Activated B cell treated with CpG ODN at 0.5 μM for 24 hours (primary cell): ENCODE measurements at regions not wholly inside any gene's neighbourhood (a gene's known extent, or its start where the extent isn't known, plus 50 kb on each side); places are given as distances from the start of the nearest gene placed in this dataset.

ENCODE experiments used
- ATAC-seq: fragments of 200-7000 bp; cut with Tn5 transposase; one replicate; pipeline ENCODE4 v1.10.0; 2021; ENCODE audit warnings: low read depth, mild to moderate bottlenecking, moderate library complexity
- CTCF ChIA-PET: fragments of 350-600 bp; sonication (Branson Sonifier 250); formaldehyde crosslinking; loops from one replicate; lab custom pipeline; 2021; ENCODE audit warnings: antibody characterized with exemption; lab: Charles Lee
- POLR2A ChIA-PET: fragments of 350-600 bp; sonication (Branson Sonifier 250); formaldehyde crosslinking; loops from one replicate; lab custom pipeline; 2021; ENCODE audit warnings: antibody characterized with exemption; lab: Charles Lee
- DNase-seq: peaks from one replicate; pipeline ENCODE4 v3.0.0; 2022
- H3K27ac Mint-ChIP-seq: one replicate; pipeline ENCODE4 v1.8.0; 2020; ENCODE audit warnings: mixed read lengths
- H3K27me3 Mint-ChIP-seq: one replicate; pipeline ENCODE4 v1.8.0; 2021; ENCODE audit warnings: mixed read lengths
- H3K36me3 Mint-ChIP-seq: one replicate; pipeline ENCODE4 v1.8.0; 2021; ENCODE audit warnings: low read depth, mixed read lengths
- H3K4me1 Mint-ChIP-seq: one replicate; pipeline ENCODE4 v1.8.0; 2021; ENCODE audit warnings: mixed read lengths
- H3K4me3 Mint-ChIP-seq: one replicate; pipeline ENCODE4 v1.8.0; 2020; ENCODE audit warnings: mild to moderate bottlenecking, mixed read lengths
- H3K9me3 Mint-ChIP-seq: one replicate; pipeline ENCODE4 v1.8.0; 2020; ENCODE audit warnings: mixed read lengths
- intact Hi-C: fragments of 100-400 bp; cut with micrococcal nuclease; formaldehyde crosslinking; loops from one replicate; pipeline ENCODE4 v1.15.1; 2024
- TF ChIP-seq, protein P1 (sequence below): fragments of 200-600 bp; IDR thresholded peaks from one replicate; pipeline ENCODE4 v1.8.0; 2022; ENCODE audit warnings: antibody characterized with exemption, mild to moderate bottlenecking

DNA sequence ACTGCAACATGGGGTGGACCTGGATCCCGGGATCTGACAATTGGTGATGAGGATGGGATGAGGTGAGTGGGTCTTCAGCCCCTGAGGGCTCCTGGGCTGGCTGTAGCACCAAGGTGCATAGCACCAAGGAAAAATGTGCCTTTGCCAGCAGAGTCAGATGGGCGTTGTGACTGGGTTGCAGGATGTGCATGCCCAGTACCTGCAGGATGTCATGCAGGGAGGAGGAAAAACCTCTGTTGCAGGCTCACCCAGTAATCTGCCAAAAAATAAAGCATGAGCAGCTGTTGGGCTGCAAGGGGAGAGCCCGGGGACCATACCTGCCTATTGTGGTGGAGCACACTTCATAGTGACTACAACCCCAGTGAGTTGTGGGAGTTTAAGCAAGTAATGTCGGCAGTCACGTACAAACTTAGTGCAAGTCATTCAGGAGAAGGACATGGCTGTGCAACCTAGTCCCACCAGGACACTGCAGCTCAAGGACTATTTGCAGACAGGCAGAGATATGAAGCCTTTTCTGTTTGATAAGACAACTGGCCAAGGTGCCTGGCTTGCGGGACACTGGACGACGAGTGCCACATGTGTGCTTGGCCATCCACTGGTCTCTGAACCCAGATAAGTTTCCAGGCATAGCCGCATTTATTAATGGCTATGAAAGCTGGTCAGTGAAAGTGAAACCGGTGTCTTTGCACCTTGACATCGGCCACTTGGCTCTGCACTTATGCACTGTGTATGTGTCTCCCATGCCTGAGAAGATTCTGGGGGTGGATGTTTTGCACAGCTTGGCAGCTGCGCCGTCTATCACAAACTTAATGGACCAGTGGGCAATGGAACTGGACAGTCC lies 499.8 kb downstream of the KCNJ2 start:
- DNase-seq (no peak), ATAC-seq (no peak)
- ChIA-PET POLR2A (no interaction called here), CTCF (no interaction called here)
- no peaks in the 10 kb centered on the region for H3K9me3 Mint-ChIP-seq
- H3K4me1 Mint-ChIP-seq = no peaks in the 10 kb centered on the region
- H3K4me3 Mint-ChIP-seq = no peak overlapping the region
- H3K36me3 Mint-ChIP-seq = no peaks in the 10 kb centered on the region
- no peak overlapping the region for H3K27ac Mint-ChIP-seq
- TF ChIP-seq, protein P1, sequence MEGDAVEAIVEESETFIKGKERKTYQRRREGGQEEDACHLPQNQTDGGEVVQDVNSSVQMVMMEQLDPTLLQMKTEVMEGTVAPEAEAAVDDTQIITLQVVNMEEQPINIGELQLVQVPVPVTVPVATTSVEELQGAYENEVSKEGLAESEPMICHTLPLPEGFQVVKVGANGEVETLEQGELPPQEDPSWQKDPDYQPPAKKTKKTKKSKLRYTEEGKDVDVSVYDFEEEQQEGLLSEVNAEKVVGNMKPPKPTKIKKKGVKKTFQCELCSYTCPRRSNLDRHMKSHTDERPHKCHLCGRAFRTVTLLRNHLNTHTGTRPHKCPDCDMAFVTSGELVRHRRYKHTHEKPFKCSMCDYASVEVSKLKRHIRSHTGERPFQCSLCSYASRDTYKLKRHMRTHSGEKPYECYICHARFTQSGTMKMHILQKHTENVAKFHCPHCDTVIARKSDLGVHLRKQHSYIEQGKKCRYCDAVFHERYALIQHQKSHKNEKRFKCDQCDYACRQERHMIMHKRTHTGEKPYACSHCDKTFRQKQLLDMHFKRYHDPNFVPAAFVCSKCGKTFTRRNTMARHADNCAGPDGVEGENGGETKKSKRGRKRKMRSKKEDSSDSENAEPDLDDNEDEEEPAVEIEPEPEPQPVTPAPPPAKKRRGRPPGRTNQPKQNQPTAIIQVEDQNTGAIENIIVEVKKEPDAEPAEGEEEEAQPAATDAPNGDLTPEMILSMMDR = no peak
- intact Hi-C loops = no loop called here
- no peaks in the 10 kb centered on the region for H3K27me3 Mint-ChIP-seq

DNA sequence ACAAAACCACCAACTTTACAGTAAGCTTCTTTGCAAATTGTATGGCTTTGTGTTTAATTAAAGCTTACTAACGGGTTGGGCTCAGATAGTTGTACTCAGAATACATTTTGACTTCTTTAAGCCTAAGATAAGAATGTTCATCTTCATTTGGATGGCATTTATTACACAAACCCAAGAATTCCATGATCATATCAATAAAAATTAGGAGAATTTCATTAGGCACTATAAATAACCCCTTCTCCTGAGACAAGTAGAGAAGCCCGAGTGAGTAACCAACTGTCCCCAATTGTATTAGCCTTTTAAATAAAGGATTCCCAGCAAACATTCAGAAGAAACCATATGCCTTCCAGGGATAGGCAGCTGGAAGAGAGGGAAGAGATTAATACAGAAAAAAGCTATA lies 504.7 kb downstream of the KCNJ2 start:
- POLR2A ChIA-PET = no interaction called here
- TF ChIP-seq, protein P1 = no peak
- no peak overlapping the region for H3K27ac Mint-ChIP-seq
- H3K4me3 Mint-ChIP-seq = no peak overlapping the region
- H3K27me3 Mint-ChIP-seq = no peaks in the 10 kb centered on the region
- no peaks in the 10 kb centered on the region for H3K36me3 Mint-ChIP-seq
- no peak for ATAC-seq
- CTCF ChIA-PET = interaction anchor here (0.8 kb wide), 1 partner anchor 8 kb away, joined by 3 read pairs; no protein-coding TSS in a partner anchor
- intact Hi-C loops = no loop called here
- H3K4me1 Mint-ChIP-seq = no peaks in the 10 kb centered on the region
- no peaks in the 10 kb centered on the region for H3K9me3 Mint-ChIP-seq
- DNase-seq = no peak

DNA sequence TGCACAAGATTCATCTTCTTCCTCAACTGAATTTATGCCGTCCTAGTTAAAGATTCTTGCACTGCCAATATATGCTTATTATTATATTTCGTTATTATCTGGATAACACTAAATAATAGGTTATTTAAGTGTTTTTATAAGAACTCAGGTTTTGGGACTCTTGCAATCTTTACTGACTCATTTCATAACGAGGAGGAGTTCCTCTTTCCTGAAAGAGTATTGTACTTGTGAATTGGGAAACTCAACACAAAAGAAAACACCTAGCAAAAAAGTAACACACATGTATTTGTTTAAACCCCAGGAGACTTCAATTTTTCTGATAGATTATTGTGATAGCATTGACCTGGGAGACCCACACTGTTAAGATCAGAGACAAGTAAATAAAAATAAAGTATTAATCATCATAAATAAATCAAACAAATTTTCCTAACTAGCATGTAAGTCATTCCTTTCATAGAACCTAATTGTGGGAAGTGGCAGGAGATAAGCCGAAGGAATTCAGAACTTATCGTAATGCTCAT lies 505.8 kb downstream of the KCNJ2 start:
- H3K4me1 Mint-ChIP-seq = no peaks in the 10 kb centered on the region
- CTCF ChIA-PET = no interaction called here
- no peaks in the 10 kb centered on the region for H3K36me3 Mint-ChIP-seq
- DNase-seq (no peak), ATAC-seq (no peak)
- H3K27me3 Mint-ChIP-seq = no peaks in the 10 kb centered on the region
- H3K27ac Mint-ChIP-seq = no peak overlapping the region
- POLR2A ChIA-PET = no interaction called here
- H3K9me3 Mint-ChIP-seq = no peaks in the 10 kb centered on the region
- intact Hi-C loops = no loop called here
- no peak overlapping the region for H3K4me3 Mint-ChIP-seq
- TF ChIP-seq, protein P1 = no peak

DNA sequence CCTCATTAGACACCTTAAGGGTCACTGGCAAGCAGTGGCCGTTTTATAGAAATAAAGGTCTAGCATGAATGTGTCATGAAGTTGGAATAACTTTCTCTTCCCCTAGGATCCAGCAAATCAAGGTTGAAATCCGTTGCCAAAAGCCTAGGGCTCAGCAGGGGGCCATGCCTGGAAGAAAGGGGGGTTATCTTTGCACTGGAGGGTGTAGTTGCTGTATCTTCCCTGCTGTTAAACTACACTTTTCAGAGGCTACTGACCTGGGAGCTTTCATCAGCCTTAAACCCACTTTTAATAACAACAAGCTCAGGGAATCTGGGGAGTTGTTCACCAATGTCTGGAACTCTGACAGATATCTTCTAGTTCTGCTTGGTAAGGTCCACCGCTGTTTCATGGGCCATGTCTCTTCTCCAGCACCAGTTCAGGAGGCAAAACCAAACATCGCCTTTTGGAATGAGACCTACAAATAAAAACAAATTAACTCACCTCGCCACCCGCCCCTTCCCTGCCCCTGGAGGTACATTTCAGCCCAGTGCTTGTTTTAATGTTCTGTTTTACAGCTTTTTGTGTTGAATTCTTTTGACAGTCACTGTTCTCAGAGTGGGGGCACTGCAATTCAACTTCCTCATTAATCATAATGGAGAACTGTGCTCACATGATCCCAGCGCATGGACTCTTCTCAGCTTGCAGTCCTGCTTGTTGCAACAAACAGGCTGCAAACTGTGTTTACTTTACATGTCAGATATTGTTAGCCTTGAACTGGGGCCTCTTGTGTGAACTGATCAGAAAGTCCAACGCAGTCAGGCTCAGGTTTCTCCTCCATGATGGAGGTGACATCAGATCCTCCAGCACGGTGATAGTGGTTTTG lies 508.7 kb downstream of the KCNJ2 start:
- TF ChIP-seq, protein P1 = no peak
- CTCF ChIA-PET = no interaction called here
- Mint-ChIP-seq H3K4me1 (no peaks in the 10 kb centered on the region), H3K27me3 (no peaks in the 10 kb centered on the region), H3K9me3 (no peaks in the 10 kb centered on the region), H3K27ac (no peak overlapping the region), H3K36me3 (no peaks in the 10 kb centered on the region), H3K4me3 (no peak overlapping the region)
- DNase-seq (no peak), ATAC-seq (no peak)
- intact Hi-C loops = no loop called here
- POLR2A ChIA-PET = no interaction called here

DNA sequence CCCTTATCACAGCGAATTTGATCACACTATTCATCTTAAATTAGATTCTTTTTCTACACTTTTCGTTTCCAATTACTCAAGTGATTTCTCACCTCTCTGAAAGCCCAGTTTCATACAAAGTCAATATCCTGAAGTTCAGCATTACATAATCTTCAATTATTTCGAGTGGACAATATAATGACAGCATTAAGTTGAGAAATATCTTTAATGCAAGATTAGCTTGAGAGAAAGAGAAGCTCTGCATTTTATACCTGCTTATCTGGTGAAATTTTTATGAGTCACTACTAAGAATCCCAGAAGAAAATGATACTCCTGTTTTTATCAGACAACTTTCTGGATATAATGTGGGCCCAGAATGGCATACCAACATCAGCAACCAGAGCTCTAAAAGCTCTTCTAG lies 509.6 kb downstream of the KCNJ2 start:
- no peak overlapping the region for H3K27ac Mint-ChIP-seq

More for the DNA sequence above, 509.6 kb downstream of the KCNJ2 start:
- ChIA-PET CTCF (no interaction called here), POLR2A (no interaction called here)
- Mint-ChIP-seq H3K27me3 (no peaks in the 10 kb centered on the region), H3K9me3 (no peaks in the 10 kb centered on the region), H3K36me3 (no peaks in the 10 kb centered on the region), H3K4me1 (no peaks in the 10 kb centered on the region), H3K4me3 (no peak overlapping the region)
- TF ChIP-seq, protein P1 = no peak
- DNase-seq = no peak
- intact Hi-C loops = no loop called here
- ATAC-seq = no peak
